HG03457 (cell line): ENCODE measurements at regions not wholly inside any gene's neighbourhood (a gene's known extent, or its start where the extent isn't known, plus 50 kb on each side); places are given as distances from the start of the nearest gene placed in this dataset.

ENCODE experiments used
- ATAC-seq: cut with Tn5 transposase; IDR thresholded peaks from one replicate; pipeline ENCODE4 v1.9.1; 2021; ENCODE audit warnings: moderate number of reproducible peaks; ENCODE audit not compliant: unreplicated experiment

DNA sequence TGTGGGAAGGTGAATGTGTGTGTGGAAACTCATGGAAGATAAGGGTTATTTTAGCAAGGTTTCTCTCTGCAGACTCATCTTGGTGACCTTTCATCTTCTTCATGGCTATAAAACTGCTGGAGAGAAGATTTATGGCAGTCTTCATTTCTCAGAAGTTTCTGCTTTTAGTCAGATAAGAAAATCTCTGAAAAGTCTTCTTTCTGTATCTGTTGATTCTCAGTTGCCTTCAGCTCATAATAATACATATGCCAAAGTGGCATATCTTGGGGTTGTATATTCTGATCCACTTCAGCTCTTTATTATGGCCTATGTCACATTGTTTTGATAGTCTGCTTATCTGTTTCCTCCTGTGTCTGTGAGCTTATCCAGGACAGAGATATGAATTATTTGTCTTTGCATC lies 143.3 kb upstream of the TMTC4 start:
- no peak for ATAC-seq

- no peak for ATAC-seq
Measured at GRCh38 chr13:100815476-100816046, 141.0 kb upstream of the TMTC4 start.

GRCh38 chr13:100812982-100813584 lies 138.5 kb upstream of the TMTC4 start:
- no peak for ATAC-seq

DNA sequence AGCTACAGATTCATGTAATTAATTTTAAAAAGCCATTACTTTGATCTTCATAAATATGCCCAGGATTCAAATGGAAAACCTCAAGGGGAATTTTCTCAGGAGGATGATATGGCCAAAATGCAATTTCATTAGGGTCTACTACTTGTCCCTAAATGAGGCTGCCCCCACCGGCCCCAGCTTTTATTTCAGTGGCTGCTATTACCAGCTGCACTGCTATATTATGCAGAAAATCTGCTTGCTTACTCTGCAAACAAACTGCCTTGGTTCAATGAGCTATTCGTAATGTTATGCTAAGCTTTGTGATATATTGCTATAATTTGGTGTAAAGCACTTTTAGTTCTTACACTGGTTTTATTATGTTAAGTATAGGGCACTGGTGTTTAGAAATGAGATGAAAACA lies 137.3 kb upstream of the TMTC4 start:
- ATAC-seq, result no peak

DNA sequence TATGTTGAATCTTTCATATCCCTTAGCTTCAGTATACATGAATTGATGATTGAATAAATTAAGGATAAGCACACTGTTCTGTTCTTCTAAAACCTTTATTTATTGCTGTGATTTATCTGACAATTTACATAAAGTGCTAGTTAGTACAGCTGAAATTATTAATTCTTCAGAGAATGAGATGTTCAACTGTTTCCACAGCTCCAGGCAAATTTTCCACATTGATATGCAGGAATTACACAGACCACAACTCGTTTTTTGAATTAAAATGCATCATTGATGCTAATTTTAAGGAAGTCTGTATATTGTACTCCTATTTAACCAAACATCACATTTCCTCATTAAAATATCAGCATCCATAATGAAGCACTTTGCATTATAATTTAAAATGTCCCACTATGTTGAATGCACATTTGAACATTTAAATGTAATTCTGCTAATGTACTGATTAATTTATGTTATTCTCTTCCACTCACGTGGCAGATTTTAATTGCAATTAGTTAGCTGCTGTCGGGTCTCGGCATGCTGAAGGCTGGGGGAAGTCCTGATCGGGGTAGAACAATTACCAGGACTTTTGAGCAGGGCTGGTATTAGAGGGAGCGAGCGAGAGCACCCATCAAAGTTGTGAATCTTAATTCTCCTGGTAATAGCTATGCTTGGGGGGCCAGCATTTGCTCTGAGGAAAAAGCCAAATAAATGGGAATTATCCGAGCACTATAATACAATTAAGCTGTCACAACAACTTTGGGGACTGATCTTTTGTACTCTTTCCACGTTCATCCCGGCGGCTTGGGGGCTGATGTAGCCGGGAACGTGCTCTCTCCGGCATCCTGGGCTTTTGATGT lies 136.7 kb upstream of the TMTC4 start:
- ATAC-seq, result no peak

DNA sequence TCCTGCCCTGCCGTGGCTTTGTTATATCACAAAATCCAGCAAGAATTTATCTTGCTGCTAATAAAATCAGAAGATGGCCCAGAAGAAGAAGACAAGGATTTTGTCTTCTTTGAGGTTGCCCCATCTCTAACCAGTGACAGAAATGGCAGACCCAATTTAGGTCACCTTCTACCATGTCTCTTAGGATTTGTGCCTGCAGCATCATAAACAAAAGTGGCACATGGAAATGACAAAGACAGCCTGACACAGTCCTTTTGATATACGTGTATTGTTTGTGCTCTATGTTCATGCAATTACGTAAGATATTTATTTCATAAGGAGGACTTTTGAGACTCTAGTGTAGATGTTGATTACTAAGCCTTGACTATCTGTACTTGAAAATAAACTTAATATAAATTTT lies 135.9 kb upstream of the TMTC4 start:
- ATAC-seq, result no peak

GRCh38 chr13:100809856-100810255 lies 135.3 kb upstream of the TMTC4 start:
- ATAC-seq, result no peak

- ATAC-seq, result no peak
Measured at GRCh38 chr13:100809129-100809390, 134.5 kb upstream of the TMTC4 start.

DNA sequence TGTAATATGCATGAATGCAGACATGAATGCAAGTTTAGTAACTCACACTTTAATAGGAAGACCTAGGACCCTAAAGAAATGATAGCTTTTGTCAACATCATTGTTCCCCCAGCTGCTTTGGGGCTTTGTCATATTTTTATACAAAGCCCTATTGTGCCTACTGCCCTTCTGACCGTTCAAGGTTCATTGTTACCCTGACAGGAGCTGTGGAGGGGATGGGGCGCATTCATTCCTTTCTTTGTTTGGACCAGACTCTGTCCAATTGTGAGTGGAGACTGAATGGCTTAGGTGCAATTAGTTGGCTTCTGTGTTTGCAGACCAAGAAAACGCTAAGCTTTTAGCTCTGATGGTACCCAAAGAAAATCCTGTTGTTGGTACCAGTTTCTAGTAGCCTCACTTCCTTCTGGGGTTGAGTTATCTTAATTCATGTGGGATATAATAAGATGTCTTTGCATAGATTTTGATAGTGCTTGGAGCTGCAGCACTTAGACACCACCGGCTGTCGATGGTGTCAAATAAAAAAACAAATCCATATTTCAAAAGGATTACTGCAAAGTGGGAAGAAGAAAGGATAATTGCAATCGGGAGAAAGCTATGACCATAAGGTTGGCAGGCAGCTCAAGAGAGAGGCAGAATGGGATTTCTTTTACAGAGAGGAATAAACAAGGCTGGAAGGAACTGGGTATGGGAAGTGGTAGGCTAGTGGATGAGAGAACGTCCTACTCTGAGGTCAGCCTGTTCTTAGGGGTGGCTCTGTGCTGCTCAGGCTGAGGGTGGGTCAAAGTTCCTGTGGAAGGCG lies 133.9 kb upstream of the TMTC4 start:
- ATAC-seq, result no peak

DNA sequence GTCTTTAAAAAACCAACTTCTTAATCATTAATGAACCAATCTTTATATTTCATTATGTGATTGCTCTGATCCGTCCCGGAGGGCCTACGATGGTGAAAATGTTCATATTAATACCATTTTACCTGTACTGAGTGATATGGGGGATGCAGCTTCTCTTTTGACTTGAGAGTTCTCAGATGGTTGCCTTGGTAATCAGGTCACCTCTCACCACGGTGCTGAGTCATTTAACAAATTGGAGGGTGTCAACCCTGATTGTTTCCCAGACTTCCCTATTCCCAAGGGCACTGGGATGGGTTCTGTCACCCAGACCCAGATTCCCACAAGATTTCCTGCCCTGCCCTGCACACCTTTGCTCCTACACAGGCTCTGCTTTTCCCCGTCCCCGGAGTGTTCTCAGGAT lies 128.5 kb upstream of the TMTC4 start:
- no peak for ATAC-seq

DNA sequence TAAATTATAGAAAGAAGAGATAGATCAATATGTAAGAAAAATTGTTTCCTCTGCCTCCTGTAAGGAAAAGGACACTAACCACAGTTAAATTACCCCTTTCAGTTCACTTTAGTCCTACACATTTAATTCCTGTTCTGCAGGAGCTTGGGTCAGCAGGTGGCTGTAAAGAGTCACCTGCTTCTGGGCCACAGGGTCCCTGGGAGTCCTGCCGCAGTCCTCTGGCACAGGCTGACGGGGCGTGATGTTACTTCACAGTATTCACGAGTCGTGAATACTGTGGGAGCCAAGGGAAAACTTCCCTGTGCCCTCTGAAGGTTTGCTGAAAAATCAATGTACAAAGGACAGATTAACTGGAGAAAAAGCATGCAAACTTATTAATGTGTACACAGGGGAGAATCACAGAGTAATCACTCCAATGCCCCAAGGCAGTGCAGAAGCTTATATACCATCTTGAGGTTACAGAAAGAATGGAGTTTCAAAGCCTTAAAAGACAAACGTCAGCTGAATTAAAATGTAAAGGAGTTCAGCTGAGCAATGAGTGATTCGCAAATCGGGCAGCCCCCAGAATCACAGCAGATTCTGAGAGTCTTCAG lies 125.8 kb upstream of the TMTC4 start:
- ATAC-seq, result no peak

- ATAC-seq, result no peak
Measured at GRCh38 chr13:100798739-100799361, 124.3 kb upstream of the TMTC4 start.

DNA sequence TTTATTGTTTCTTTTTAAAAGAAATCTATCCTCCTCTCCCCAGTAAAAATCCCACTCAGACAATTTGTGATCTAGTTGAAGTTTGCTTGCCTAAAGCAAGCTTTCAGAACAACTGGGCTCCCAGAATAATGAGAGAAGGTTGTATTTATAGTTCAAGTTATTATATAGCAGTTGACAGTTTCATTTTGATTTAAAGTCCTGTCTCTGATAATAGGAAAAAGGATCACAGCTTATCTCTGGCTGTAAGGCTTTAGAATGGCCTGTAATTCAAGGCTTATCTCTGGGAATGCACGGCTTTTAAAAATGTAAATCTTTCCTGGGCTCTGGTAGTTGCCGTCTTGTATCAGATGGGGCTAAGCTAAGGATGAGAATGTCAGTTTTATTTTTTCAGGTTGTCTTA lies 123.3 kb upstream of the TMTC4 start:
- ATAC-seq, result no peak

GRCh38 chr13:100796463-100796862 lies 121.9 kb upstream of the TMTC4 start:
- ATAC-seq, result no peak

DNA sequence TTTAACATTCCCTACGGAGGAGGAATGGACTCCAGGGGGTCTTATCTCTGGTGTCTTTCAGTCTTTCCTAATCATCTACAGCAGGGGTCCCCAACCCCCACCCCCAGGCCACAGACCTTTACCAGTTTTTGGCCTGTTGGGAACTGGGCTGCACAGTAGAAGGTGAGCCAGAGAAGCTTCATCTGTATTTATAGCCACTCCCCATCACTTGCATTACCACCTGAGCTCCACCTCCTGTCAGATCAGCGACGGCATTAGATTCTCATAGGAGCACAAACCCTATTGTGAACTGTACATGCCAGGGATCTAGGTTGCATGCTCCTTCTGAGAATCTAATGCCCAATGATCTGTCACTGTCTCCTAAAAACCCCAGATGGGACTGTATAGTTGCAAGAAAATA lies 120.0 kb upstream of the TMTC4 start:
- no peak for ATAC-seq

DNA sequence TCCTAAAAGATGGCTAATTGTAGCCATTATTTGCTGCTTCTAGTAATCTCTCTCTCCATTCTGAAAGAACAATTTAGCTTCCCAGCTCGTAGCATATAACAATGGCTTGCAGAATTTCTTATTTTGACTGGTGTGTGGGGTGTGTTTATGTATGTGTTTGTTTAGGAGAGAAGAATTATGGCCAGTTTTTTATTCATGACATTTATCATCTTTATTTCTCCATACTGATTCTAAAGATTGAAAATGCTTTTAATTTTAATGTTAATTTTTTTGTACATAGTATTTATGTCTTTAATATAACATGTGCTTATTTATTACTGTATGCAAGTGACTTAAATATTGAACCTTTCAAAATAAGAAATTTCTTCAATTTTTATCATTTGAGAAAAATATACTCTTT lies 115.8 kb upstream of the TMTC4 start:
- ATAC-seq, result no peak

DNA sequence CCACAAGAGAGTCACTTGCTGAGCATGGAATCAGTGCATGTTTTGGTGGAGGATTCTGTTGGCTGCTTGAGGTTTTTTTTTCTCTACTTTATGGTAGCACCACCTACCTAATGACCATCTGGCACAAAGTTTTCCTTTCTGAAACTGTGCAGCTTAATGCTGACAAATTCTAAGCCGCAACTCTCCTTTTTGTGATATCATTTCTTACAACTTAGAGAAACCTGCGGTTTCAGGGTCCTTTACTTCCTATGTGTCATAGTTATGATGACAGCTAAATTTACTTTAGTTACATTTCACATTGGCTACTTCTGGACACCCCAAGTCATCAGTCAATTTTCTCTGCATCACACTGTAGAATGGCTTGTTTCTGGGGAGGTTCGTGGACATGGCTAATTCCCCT lies 115.4 kb upstream of the TMTC4 start:
- peak; percentile 67 for ATAC-seq

DNA sequence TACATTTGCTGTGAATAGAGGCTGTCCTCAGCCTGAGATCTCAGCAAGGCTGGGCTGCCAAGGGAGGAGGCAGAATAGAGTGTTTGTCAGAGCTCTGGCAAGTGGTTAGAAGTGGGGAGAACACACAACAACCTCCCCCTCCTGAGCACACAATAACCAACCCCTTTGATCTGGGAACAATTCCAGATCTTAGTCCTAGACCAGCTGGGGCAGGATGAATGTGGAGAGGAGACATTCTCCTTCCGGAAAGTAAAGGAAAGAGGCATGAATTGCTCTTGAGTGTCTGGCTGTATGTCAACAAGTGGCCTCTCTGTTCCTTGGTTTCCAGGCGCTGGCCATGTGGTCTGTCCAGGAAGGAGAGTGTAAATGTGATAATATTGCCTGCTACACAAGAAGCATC lies 114.9 kb upstream of the TMTC4 start:
- ATAC-seq, result no peak

GRCh38 chr13:100789025-100789424 lies 114.4 kb upstream of the TMTC4 start:
- ATAC-seq, result no peak

GRCh38 chr13:100788540-100788939 lies 113.9 kb upstream of the TMTC4 start:
- ATAC-seq, result no peak

- no peak for ATAC-seq
Measured at GRCh38 chr13:100787899-100788298, 113.3 kb upstream of the TMTC4 start.
